ENCODE measurements at regions not wholly inside any gene's neighbourhood (a gene's known extent, or its start where the extent isn't known, plus 50 kb on each side); places are given as distances from the start of the nearest gene placed in this dataset.
A peak's percentile ranks its signal among the peaks of the same experiment; 100 is the strongest.

- ChIA-PET CTCF (no interaction called here), POLR2A (interaction anchor here (0.9 to 5.7 kb wide), 7 partner anchors 11 to 54 kb away, joined by 4 to 163 read pairs (median 94); a partner anchor contains a TSS)
- peak overlapping the region; percentile 84 for H3K4me3 ChIP-seq
- ATAC-seq (peak; percentile 49 to 56), FAIRE-seq (no peak), DNase-seq (ENCODE audit: low read depth in 1 of 2, low spot score in 1 of 2) (peak; percentile 28 to 74)
- H3K4me2 ChIP-seq: peak overlapping the region; percentile 85
- TF ChIP-seq RARB (CRISPR knock-in tag; IDR thresholded peaks at IDR 0.05) (0 out of 2 replicates have a peak, but pooled peaks have one; percentile 44), FOSB (CRISPR knock-in tag; IDR thresholded peaks at IDR 0.05) (0 out of 2 replicates have a peak, but pooled peaks have one; percentile 17), FOSL2 (IDR thresholded peaks at IDR 0.05) (no peak), FOSL2 (CRISPR knock-in tag; IDR thresholded peaks at IDR 0.05) (peak; percentile 27; the same call in 1 of the 2 replicates)
- TF ChIP-seq, protein P1, sequence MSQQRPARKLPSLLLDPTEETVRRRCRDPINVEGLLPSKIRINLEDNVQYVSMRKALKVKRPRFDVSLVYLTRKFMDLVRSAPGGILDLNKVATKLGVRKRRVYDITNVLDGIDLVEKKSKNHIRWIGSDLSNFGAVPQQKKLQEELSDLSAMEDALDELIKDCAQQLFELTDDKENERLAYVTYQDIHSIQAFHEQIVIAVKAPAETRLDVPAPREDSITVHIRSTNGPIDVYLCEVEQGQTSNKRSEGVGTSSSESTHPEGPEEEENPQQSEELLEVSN (IDR thresholded peaks at IDR 0.05; ENCODE audit: borderline replicate concordance, low read depth): no peak
- peaks cover 20% of the 10 kb centered on the region for H3K4me1 ChIP-seq
- no peaks in the 10 kb centered on the region for H3K9me3 ChIP-seq
- 3% methylated on average over 12 of the region's 12 CpGs for WGBS (ENCODE audit: missing lambda C conversion rate)
- H3K27ac ChIP-seq: peak overlapping the region; percentile 97 to 99
Measured at GRCh38 chr6:27839626-27840475, 72.3 kb downstream of the OR2B2 start.

GRCh38 chr6:27838945-27839625 lies 73.1 kb downstream of the OR2B2 start:
- peak in 1 of 2 experiments; percentile 64 for DNase-seq (ENCODE audit: low read depth in 1 of 2, low spot score in 1 of 2)
- WGBS (ENCODE audit: missing lambda C conversion rate): 1% methylated on average over 18 of the region's 31 CpGs
- H3K9me3 ChIP-seq: no peaks in the 10 kb centered on the region
- no peak for FAIRE-seq
- ChIA-PET POLR2A (interaction anchor here (1.0 to 5.7 kb wide), 15 partner anchors 10 to 707 kb away, joined by 3 to 163 read pairs (median 13); a partner anchor contains a TSS), CTCF (interaction anchor here (1.0 to 3.0 kb wide), 2 partner anchors 27 to 48 kb away, joined by 3 to 11 read pairs; a partner anchor contains a TSS)
- ATAC-seq: peak; percentile 42 to 63; a peak in 3 of 6 replicates
- TF ChIP-seq GATA3 (IDR thresholded peaks at IDR 0.05; ENCODE audit: borderline replicate concordance) (0 out of 2 replicates have a peak, but pooled peaks have one; percentile 11), POLR2A (IDR thresholded peaks at IDR 0.05; ENCODE audit: low read length) (peak; percentile 11; the same call in 1 of the 2 replicates), HOXB5 (CRISPR knock-in tag; IDR thresholded peaks at IDR 0.05) (no peak), REST (IDR thresholded peaks at IDR 0.05) (0 out of 2 replicates have a peak, but pooled peaks have one; percentile 8), JUN (IDR thresholded peaks at IDR 0.05) (peak in 1 of 2 experiments; percentile 3; a peak in 1 of 5 replicates)
- TF ChIP-seq, protein P2, sequence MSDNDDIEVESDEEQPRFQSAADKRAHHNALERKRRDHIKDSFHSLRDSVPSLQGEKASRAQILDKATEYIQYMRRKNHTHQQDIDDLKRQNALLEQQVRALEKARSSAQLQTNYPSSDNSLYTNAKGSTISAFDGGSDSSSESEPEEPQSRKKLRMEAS (IDR thresholded peaks at IDR 0.05): peak; percentile 58; the same call in 1 of the 2 replicates
- H3K4me2 ChIP-seq: peak overlapping the region; percentile 85
- peak overlapping the region; percentile 84 for H3K4me3 ChIP-seq
- H3K4me1 ChIP-seq: peaks cover 23% of the 10 kb centered on the region
- H3K27ac ChIP-seq: peak overlapping the region; percentile 97 to 99

DNA sequence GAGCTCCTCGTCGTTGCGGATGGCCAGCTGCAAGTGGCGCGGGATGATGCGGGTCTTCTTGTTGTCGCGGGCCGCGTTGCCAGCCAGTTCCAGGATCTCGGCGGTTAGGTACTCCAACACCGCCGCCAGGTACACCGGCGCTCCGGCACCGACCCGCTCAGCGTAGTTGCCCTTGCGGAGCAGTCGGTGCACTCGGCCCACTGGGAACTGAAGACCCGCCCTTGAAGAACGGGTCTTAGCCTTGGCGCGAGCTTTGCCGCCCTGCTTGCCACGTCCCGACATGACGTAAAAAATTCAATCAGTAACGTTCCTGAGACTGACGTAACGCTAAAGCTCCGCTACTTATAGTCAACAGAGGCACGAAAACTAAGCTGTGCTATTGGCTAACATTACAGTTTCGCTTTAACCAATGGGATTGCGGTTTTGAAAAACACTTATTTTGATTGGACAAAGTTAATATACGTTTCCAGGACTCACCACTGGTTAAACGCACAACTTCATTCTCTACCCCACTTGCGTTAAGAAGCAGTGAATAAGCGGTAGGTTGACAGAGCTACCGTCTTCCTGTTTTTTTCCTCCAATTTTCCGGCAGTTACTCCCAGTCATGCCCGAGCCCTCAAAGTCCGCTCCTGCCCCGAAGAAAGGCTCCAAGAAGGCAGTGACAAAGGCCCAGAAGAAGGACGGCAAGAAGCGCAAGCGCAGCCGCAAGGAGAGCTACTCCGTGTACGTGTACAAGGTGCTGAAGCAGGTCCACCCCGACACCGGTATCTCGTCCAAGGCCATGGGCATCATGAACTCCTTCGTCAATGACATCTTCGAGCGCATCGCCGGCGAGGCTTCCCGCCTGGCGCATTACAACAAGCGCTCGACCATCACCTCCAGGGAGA lies 73.9 kb downstream of the OR2B2 start:
- H3K4me1 ChIP-seq: peaks cover 23% of the 10 kb centered on the region
- FAIRE-seq (no peak), DNase-seq (ENCODE audit: low read depth in 1 of 2, low spot score in 1 of 2) (peak; percentile 87 to 98), ATAC-seq (peak; percentile 87 to 90)
- H3K4me2 ChIP-seq: peak overlapping the region; percentile 85
- ChIA-PET CTCF (interaction anchor here (1.0 to 3.9 kb wide), 5 partner anchors 28 to 57 kb away, joined by 3 to 23 read pairs (median 4); a partner anchor contains a TSS), POLR2A (interaction anchor here (0.5 to 5.7 kb wide), 22 partner anchors 11 to 1817 kb away, joined by 3 to 163 read pairs (median 6); a partner anchor contains a TSS)
- 0% methylated on average over 33 of the region's 66 CpGs for WGBS (ENCODE audit: missing lambda C conversion rate)
- no peaks in the 10 kb centered on the region for H3K9me3 ChIP-seq
- H3K27ac ChIP-seq: peak overlapping the region; percentile 97 to 99
- H3K4me3 ChIP-seq: peak overlapping the region; percentile 84
- TF ChIP-seq PHF8 (IDR thresholded peaks at IDR 0.05; ENCODE audit: borderline replicate concordance, low read depth) (peak; percentile 57; the same call in 1 of the 2 replicates), ESRRA (IDR thresholded peaks at IDR 0.05; ENCODE audit: borderline replicate concordance, low read length) (no peak), HES2 (IDR thresholded peaks at IDR 0.05) (no peak), MAFK (IDR thresholded peaks at IDR 0.05; ENCODE audit: partially characterized antibody) (no peak), JUNB (IDR thresholded peaks at IDR 0.05) (no peak), ELK1 (IDR thresholded peaks at IDR 0.05; ENCODE audit: low read depth, low read length) (no peak), RNF2 (IDR thresholded peaks at IDR 0.05; ENCODE audit: borderline replicate concordance, low read depth) (no peak), GATA3 (IDR thresholded peaks at IDR 0.05; ENCODE audit: borderline replicate concordance) (0 out of 2 replicates have a peak, but pooled peaks have one; percentile 31), MYC (IDR thresholded peaks at IDR 0.05; ENCODE audit: borderline replicate concordance, low read length) (no peak)
- TF ChIP-seq, protein P3, sequence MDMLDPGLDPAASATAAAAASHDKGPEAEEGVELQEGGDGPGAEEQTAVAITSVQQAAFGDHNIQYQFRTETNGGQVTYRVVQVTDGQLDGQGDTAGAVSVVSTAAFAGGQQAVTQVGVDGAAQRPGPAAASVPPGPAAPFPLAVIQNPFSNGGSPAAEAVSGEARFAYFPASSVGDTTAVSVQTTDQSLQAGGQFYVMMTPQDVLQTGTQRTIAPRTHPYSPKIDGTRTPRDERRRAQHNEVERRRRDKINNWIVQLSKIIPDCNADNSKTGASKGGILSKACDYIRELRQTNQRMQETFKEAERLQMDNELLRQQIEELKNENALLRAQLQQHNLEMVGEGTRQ (IDR thresholded peaks at IDR 0.05): no peak
